ENCODE measurements at regions not wholly inside any gene's neighbourhood (a gene's known extent, or its start where the extent isn't known, plus 50 kb on each side); places are given as distances from the start of the nearest gene placed in this dataset.

DNA sequence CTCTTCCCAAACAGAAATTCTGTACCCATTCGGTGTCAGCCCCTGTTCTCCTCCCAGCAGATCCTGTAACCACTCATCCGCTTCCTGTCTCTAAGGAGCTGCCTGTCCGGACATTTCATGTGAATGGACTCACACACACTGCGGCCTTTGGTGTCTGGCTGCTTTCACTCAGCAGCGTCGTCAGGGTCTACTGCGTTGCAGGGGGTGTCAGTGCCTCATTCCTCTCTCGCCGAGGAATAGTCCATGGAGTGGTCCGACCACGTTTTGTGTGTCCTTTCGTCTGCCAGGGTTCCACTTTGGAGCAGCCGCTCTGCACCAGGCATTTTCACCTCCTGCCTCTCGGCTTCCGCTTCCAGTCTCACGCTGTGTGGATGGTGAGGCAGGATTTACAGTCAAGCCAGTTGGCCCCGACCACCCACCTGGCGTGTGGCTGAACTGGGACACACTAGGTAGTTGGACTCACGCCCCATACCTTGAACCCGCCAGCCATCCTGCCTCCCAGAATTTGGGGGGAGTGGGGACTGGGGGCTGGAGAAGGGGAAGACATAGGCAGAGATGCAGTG, 188.2 kb upstream of the CIBAR2 start:
- DNase-seq: no peak

DNA sequence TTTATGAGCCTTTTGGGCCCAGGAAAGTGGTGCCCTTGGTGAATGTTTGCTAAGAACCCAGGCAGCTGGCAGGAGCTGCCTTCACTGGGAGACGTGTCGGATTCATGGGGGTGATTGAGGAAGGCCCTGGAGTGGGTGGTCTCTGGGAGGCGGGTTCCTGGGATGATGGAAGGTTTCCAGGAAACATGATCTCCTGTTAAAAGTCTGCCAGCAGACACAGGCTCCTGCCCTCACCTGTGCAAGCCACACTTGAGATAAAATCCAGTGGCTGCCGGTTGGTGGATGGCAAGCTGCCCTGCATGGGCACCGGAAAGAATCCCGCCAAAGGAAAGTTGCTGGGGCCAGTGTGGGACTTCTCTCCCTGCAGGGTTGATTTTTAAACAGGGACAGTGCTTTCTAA, 189.0 kb upstream of the CIBAR2 start:
- DNase-seq: no peak

DNA sequence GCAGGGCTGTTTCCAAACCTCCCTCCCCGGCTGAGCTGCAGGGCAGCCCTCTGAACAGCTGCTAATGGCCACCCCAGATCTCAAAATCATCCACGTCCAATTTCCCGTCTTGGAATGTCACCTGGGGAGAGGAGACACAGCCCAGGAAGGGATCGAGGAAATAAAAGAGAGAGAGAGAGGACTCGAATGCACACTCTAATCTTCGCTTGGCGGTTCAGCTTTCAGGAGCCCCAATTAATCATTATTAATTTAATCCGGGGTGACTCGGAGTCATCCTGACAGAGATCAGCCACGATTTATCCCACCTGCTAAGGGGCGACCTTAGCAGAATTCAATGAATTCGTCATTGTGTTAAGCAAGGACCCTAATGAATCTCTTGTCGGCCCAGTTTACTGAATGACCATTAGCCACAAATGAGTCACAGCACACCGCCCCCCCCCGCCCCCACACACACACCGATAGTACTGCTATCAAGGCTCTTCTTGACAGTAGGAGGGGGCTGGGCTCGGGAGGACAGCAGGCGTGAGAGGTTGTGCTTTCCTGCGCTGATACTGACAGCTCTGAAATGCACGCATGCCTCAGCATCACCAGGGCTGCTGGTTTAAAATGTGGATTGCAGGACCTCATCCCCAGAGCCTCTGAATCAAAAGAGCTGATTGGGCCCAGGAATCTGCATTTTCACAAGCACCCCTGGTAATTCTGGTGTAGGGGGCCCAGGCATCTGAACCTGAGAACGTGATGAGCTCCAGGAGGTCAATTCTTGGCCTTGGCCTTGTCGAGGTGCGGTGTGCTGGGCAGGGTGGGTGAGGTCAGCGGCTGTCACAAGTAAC, 190.0 kb upstream of the CIBAR2 start:
- DNase-seq: no peak

- DNase-seq: no peak
Observed at GRCh38 chr16:85302848-85303353, 190.6 kb upstream of the CIBAR2 start.

- DNase-seq: peak; percentile 77
Observed at GRCh38 chr16:85303354-85303883, 191.1 kb upstream of the CIBAR2 start.

DNA sequence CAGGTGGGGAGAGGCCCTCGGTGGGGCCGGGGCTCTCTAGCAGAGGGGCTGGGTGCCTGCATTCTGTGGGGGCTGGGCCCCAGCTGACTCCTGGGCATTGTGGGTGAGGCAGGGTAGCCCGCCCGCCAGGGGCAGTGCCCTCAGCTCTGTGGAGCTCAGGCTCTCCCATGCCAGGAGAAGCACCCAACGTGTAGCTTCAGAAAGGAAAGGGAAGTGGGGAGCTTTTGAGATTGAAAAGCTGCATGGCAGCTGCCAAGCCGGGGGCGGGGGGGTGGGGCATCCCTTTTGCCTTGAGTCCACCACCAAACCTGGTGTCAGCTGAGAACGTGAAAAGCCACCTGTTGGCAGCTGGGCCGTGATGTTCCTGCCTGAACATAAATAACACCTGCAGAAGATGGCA, 192.1 kb upstream of the CIBAR2 start:
- no peak for DNase-seq

- DNase-seq: peak; percentile 83
Observed at GRCh38 chr16:85306071-85306792, 194.0 kb upstream of the CIBAR2 start.

- DNase-seq: no peak
Observed at GRCh38 chr16:85306793-85307551, 194.7 kb upstream of the CIBAR2 start.

DNA sequence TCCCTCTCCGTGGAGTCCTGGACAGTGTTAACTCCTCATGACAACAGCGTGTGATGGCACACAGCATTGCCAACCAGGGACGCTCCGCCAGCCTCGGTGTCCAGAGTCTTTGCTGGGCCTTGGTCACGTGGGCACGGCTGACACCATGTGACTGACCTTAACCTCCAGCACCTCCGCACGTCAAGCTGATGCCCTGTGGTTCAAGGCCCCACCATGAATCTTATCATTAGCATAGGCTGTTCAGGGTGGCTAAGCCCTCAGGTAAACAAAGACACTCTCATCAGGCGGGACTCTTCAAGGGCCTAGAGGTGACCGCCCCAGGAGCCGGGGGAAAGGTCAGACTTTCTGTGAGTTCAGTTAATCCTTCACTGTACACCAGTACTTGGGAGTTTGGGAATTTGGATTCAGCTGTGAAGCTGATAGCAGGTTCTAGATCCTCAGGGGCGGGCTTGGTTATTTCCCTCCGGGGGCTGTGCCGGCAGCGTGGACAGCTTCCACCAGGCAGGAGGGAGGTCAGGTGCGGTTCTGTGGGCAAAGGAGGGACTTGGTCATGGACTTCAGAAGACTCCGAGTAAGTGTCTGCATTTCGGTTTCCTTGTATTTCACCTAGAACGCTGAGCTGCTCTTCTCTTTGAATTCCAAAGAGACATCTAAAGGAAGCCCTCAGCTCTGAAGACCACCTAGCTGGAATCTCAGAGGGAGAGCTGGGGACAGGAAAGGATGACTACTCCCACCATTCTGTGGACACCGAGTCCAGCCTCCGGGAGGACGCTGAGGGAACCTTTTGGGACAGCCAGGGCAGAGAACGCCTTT, 195.5 kb upstream of the CIBAR2 start:
- no peak for DNase-seq

GRCh38 chr16:85308611-85309540, 196.6 kb upstream of the CIBAR2 start:
- DNase-seq: no peak

DNA sequence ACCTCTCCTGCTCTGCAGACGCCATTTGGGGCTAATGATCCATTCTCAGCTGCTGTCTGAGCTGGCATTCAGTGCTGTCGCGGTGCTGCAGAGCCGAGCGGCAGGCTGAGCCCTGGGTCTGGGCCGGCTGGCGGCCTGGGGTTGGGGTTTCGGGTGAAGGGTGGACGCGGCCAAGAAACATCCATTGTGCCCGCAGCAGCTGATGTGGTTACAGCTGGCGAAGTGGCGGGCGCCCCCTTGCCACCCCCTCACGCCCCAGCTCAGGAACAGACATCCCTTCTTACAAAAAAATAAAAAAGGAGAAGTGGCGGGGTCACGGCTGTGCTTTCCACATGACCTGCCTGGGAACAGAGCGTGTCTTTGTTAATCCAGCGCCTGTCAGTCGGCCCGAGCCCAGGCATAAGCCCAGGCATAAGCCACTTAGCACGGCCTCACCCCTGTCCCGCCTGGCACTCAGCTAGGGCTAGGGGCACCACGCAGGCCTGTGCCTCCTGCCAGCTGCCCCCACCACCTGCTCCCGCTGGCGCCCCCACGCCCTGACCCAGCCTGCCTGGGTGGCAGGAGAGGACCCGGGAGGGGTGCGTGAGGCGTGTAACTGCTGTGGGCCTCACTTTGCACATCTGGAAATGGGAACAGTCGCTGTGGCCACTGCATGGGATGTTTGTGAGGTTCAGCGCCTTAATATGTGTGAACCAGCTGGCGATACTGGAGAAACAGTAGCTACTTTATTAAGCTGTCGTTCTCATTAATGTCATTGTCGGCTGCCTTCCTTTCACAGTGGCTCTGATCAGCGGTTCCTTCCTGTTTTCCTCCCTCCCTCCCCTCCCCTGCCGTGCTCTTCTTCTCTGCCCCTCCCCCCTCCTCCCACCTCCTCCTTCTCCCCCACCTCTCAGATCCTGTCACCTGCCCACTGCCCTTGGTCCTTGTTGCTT, 197.7 kb upstream of the CIBAR2 start:
- DNase-seq: peak; percentile 23

DNA sequence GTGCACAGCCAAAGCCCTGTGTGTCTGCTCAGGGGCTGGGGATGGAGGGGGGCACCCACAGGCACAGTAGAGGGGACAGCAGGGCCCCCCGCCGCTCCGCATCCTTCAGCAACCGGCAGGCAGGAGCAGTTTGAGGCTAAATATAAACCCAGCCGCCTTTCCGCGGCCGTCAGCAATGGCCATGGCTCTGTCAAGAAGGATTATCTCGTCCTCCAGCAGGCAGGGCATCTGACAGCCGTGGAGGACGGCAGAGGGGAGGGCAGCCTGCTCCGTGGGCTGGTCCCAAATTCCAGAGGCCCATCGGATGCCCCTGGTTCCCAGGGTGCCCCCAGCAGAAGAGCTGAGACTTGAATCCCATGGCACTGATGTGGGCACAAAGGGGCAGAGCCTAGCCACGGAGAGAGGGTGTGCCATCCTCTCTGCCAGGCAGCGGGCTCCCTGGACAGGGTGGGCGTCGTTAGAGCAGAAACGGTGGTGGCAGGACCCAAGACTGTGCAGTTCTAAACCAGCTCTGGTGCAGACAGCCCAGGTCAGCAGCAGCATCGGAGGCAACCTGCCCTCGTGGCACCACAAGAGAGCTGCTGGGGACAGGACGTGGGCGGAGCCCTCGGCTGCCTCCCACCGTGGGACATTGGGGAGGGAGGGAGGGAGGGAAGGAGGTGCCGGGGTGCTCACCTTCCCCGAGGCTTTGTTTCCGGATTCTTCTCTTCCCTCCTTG, 198.8 kb upstream of the CIBAR2 start:
- peak; percentile 34 for DNase-seq

- no peak for DNase-seq
Observed at GRCh38 chr16:85311741-85312140, 199.5 kb upstream of the CIBAR2 start.

DNA sequence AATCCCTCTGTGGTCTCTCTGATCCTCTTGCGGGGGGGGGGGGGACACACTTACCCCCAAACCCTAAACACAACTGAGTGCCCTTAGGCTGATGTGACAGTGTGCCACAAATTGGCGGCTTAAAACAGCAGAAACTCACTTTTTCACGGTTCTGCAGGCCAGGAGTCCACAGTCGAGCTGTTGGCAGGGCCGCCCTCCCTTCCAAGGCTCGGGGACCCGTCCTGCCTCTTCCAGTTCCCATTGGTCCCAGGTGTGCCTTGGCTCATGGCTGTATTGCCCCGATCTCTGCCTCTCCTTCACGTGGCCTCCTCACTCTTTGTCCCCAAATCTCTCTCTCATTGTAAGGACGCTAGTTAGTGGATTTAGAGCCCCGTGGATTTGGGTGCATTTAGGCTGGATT, 199.9 kb upstream of the CIBAR2 start:
- no peak for DNase-seq

DNA sequence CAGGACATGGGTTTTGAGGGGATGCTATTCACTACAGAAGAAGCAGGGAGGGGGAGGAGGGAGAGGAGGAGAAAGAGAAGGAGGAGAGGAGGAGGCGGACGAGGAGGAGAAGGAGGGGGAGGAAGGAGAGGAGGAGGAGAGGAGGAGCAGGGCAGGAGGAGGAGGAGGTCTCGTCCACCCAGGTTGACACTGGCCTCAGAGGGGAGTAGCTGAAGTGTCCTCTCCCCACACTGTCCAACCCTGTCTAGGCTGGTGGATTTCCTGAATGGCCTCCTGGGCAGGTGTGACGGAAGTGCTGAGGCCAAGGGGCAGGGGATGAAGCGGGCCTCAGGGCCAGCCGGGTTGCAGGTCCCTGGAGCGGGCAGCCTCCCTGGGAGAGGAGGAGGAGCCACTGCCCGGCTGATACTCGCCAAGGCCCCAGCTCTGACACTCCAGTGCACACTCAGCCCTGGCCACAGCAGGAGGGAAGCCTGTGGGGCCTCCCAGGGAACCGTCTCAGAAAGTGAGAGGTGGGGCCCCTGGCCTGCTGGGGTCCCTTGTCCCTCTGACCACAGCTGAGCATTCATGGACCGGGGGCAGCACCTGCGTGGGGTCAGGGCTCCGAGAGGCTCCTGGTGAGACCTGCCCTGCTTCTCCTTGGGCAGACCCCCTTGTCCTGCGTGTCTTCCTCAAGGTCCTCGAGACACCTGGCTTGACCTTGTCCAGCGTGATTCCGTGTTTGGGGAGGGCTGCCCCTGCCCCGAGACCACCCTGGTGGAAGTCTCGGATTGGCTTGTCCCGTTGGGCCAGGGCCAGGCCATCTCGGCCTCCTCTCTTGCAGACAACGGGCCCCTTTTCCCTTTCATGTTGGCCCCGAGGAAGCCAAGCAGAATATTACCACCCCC, 200.6 kb upstream of the CIBAR2 start:
- no peak for DNase-seq

GRCh38 chr16:85313526-85314301, 201.4 kb upstream of the CIBAR2 start:
- DNase-seq: no peak

GRCh38 chr16:85314512-85314971, 202.3 kb upstream of the CIBAR2 start:
- DNase-seq: no peak
